ENCODE measurements at regions not wholly inside any gene's neighbourhood (a gene's known extent, or its start where the extent isn't known, plus 50 kb on each side); places are given as distances from the start of the nearest gene placed in this dataset.

DNA sequence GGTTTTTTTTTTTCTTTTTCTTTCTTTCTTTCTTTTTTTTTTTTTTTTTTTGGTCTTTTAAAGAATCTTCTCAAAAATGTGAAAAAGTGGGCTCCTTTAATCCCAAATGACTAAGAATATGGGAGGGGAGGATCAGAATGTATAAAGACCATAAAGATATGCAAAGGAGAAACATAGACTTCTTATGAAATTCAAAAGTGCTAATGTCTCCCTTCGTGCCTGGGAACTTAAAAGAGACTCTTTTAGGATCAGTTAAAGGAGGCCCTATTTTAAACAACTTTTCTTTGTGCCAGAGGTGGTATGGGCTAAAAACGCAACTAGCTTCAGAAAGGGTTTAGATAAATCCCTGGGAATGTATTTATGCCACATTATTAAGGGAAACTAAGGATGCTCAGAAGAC, 54.2 kb upstream of the KAZN start:
- no peak for DNase-seq

DNA sequence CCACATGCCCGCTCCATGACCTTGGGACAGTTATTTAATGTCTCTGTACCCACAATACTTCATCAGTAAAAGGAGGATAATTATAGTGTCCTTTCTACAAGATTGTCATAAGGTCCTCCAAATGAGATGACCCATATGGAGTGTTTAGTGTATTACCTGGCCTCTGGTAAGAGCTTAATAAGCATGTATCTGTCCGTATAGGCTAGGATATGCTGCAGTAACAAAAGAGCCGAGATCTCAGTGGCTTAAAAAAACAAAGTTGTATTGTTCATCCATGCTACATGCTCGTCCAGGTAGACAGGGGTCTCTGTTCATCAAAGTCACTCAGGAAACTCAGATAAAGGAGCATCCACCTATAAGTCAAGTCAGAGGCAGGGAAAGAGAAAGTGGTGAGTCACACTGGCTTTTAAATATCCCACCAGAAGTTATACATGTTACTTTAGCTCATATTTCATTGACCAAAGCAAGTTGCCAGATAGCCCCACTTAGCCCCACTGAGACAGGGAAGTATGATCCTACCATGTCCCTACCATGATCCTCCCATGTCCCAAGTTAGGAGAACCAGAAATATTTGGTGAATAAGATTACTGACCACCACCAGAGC, 53.0 kb upstream of the KAZN start:
- DNase-seq, result no peak

DNA sequence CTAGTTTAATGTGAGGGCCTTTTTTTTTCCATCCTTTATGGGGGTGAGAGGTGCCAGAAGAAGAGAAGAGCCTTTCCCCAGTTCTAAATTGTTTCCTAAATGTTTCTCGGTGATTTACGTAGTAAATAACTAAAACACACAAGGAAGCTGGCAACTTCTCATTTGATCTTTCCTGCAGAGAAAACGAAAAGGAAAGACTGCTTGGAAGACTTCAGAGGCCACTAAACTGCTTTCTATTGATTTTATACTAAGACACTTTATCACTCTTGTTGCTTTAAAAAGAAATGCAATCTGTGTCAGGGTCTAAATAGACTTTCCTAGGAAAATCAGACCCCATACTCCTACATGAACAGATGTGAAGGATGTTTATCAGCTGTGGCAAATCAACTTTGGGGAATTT, 52.1 kb upstream of the KAZN start:
- DNase-seq, result no peak

Measured in NCI-H446 (cell line).